ENCODE measurements at regions not wholly inside any gene's neighbourhood (a gene's known extent, or its start where the extent isn't known, plus 50 kb on each side); places are given as distances from the start of the nearest gene placed in this dataset.

GRCh38 chr13:67437244-67437643 lies 207.1 kb upstream of the PCDH9 start:
- no peak for TF ChIP-seq CTCF (IDR thresholded peaks at IDR 0.05)
- TF ChIP-seq POLR2A (IDR thresholded peaks at IDR 0.05), result no peak
